ENCODE measurements at regions not wholly inside any gene's neighbourhood (a gene's known extent, or its start where the extent isn't known, plus 50 kb on each side); places are given as distances from the start of the nearest gene placed in this dataset.

DNA sequence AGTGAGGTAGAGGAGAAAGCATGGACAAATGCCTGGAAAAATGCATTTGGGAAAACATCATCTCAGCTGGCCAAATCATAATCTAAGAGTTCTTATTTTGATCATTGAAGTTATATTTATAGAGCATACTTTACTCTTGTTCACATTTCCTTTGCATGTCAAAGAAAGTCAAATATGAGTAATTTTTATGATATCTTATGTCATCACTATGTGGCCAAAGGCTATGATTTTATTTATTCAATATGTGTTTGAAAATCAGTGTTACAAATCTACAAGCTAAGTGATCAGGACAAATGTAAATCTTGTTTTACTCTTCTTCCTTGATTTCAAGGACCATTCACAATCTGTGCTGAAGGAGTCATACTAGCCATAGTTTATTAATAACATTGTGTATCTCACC lies 237.2 kb upstream of the DPH6 start:
- Mint-ChIP-seq H3K27ac (no peak overlapping the region), H3K4me1 (peaks cover 5% of the 10 kb centered on the region in 2 experiments), H3K4me3 (no peak overlapping the region), H3K27me3 (ENCODE audit: low read depth) (no peaks in the 10 kb centered on the region), H3K9me3 (no peaks in the 10 kb centered on the region), H3K36me3 (ENCODE audit: insufficient read depth in 1 of 3, low read depth in 3 of 3) (no peaks in the 10 kb centered on the region)
- Histone ChIP-seq H3K56ac (ENCODE audit: insufficient read length, low read depth, low read length) (no peak overlapping the region), H3K27ac (ENCODE audit: insufficient read length, low read depth, low read length) (no peak overlapping the region), H3K14ac (ENCODE audit: insufficient read depth, low read length) (no peak overlapping the region), H4K8ac (replicated peaks; ENCODE audit: insufficient read length, low read depth, low read length) (no peak overlapping the region), H4K5ac (ENCODE audit: insufficient read length, low read depth, low read length) (no peak overlapping the region), H2AFZ (ENCODE audit: low read length) (no peak overlapping the region), H3K23me2 (ENCODE audit: insufficient read length, low read depth, low read length, poor library complexity, severe bottlenecking) (no peaks in the 10 kb centered on the region), H3T11ph (ENCODE audit: low read length) (no peak overlapping the region), H3K4me2 (ENCODE audit: insufficient read depth, insufficient read length, low read length) (no peak overlapping the region), H3K4ac (ENCODE audit: low read depth, low read length) (no peak overlapping the region), H4K91ac (ENCODE audit: insufficient read length, low read depth, low read length) (no peak overlapping the region), H2BK5ac (ENCODE audit: insufficient read length, low read length) (no peak overlapping the region), H4K20me1 (ENCODE audit: control insufficient read depth, insufficient read depth, insufficient read length) (no peaks in the 10 kb centered on the region), H2BK20ac (ENCODE audit: low read depth, low read length, poor library complexity, severe bottlenecking) (no peak overlapping the region), H2BK120ac (ENCODE audit: low read depth, low read length, poor library complexity, severe bottlenecking) (no peak overlapping the region), H3K9ac (ENCODE audit: extremely low read depth, insufficient read length, low read length) (no peak overlapping the region), H2AK5ac (ENCODE audit: insufficient read length, low read length) (no peak overlapping the region), H2BK12ac (ENCODE audit: insufficient read length, low read depth, low read length) (no peak overlapping the region), H3K23ac (ENCODE audit: insufficient read length, low read depth, low read length) (no peak overlapping the region), H3K79me1 (ENCODE audit: insufficient read depth, low read depth, low read length, poor library complexity, severe bottlenecking) (no peaks in the 10 kb centered on the region), H3K18ac (ENCODE audit: insufficient read length, low read depth, low read length) (no peak overlapping the region), H2BK15ac (ENCODE audit: low read depth, low read length) (no peak overlapping the region), H3K4me1 (ENCODE audit: insufficient read depth, low read length) (no peaks in the 10 kb centered on the region), H3K9me3 (ENCODE audit: control insufficient read depth, low read depth, low read length) (no peaks in the 10 kb centered on the region), H3K27me3 (ENCODE audit: insufficient read depth, low read length) (no peaks in the 10 kb centered on the region), H3K79me2 (ENCODE audit: insufficient read depth, low read length) (no peaks in the 10 kb centered on the region)
- DNase-seq: no peak
- TF ChIP-seq CTCF (conservative IDR thresholded peaks at IDR 0.05): no peak

All from H9 (cell line).